ENCODE measurements at regions not wholly inside any gene's neighbourhood (a gene's known extent, or its start where the extent isn't known, plus 50 kb on each side); places are given as distances from the start of the nearest gene placed in this dataset.

- no peaks in the 10 kb centered on the region for H3K27me3 Mint-ChIP-seq (ENCODE audit: unreplicated experiment)
- H3K36me3 Mint-ChIP-seq (ENCODE audit: unreplicated experiment) = no peaks in the 10 kb centered on the region
- H3K27ac Mint-ChIP-seq (ENCODE audit: unreplicated experiment) = no peak overlapping the region
- no peaks in the 10 kb centered on the region for H3K4me1 Mint-ChIP-seq (ENCODE audit: low read depth, unreplicated experiment)
- H3K9me3 Mint-ChIP-seq (ENCODE audit: unreplicated experiment) = no peaks in the 10 kb centered on the region
- DNase-seq = no peak
- H3K4me3 Mint-ChIP-seq (ENCODE audit: unreplicated experiment) = no peak overlapping the region
- TF ChIP-seq CTCF (IDR thresholded peaks at IDR 0.05; ENCODE audit: partially characterized antibody, unreplicated experiment) = no peak
Measured at GRCh38 chr7:17497549-17498167, 199.2 kb downstream of the AHR start.

- Mint-ChIP-seq H3K9me3 (ENCODE audit: unreplicated experiment) (no peaks in the 10 kb centered on the region), H3K4me1 (ENCODE audit: low read depth, unreplicated experiment) (no peaks in the 10 kb centered on the region), H3K27ac (ENCODE audit: unreplicated experiment) (no peak overlapping the region), H3K4me3 (ENCODE audit: unreplicated experiment) (no peak overlapping the region), H3K36me3 (ENCODE audit: unreplicated experiment) (no peaks in the 10 kb centered on the region), H3K27me3 (ENCODE audit: unreplicated experiment) (no peaks in the 10 kb centered on the region)
- TF ChIP-seq CTCF (IDR thresholded peaks at IDR 0.05; ENCODE audit: partially characterized antibody, unreplicated experiment) = no peak
- DNase-seq = no peak
Measured at GRCh38 chr7:17498230-17498629, 199.8 kb downstream of the AHR start.

- H3K36me3 Mint-ChIP-seq (ENCODE audit: unreplicated experiment) = no peaks in the 10 kb centered on the region
- H3K27me3 Mint-ChIP-seq (ENCODE audit: unreplicated experiment) = no peaks in the 10 kb centered on the region
- TF ChIP-seq CTCF (IDR thresholded peaks at IDR 0.05; ENCODE audit: partially characterized antibody, unreplicated experiment) = no peak
- no peak overlapping the region for H3K4me3 Mint-ChIP-seq (ENCODE audit: unreplicated experiment)
- no peak overlapping the region for H3K27ac Mint-ChIP-seq (ENCODE audit: unreplicated experiment)
- no peaks in the 10 kb centered on the region for H3K9me3 Mint-ChIP-seq (ENCODE audit: unreplicated experiment)
- H3K4me1 Mint-ChIP-seq (ENCODE audit: low read depth, unreplicated experiment) = no peaks in the 10 kb centered on the region
- no peak for DNase-seq
Measured at GRCh38 chr7:17500736-17501135, 202.3 kb downstream of the AHR start.

- Mint-ChIP-seq H3K36me3 (ENCODE audit: unreplicated experiment) (no peaks in the 10 kb centered on the region), H3K27ac (ENCODE audit: unreplicated experiment) (no peak overlapping the region), H3K9me3 (ENCODE audit: unreplicated experiment) (no peaks in the 10 kb centered on the region), H3K4me1 (ENCODE audit: low read depth, unreplicated experiment) (no peaks in the 10 kb centered on the region), H3K27me3 (ENCODE audit: unreplicated experiment) (no peaks in the 10 kb centered on the region), H3K4me3 (ENCODE audit: unreplicated experiment) (no peak overlapping the region)
- DNase-seq = no peak
- TF ChIP-seq CTCF (IDR thresholded peaks at IDR 0.05; ENCODE audit: partially characterized antibody, unreplicated experiment) = no peak
Measured at GRCh38 chr7:17501441-17502212, 203.2 kb downstream of the AHR start.

All from glutamatergic neuron (in vitro differentiated cells).